ENCODE measurements at regions not wholly inside any gene's neighbourhood (a gene's known extent, or its start where the extent isn't known, plus 50 kb on each side); places are given as distances from the start of the nearest gene placed in this dataset.

GRCh38 chr17:79251824-79252223 is 177.2 kb downstream of the ENGASE start:
- TF ChIP-seq LEF1 (IDR thresholded peaks at IDR 0.05; ENCODE audit: borderline replicate concordance): no peak
- no peak for TF ChIP-seq FOXA1 (IDR thresholded peaks at IDR 0.05)
- no peak for TF ChIP-seq TARDBP (IDR thresholded peaks at IDR 0.05)
- no peak for TF ChIP-seq BHLHE40 (IDR thresholded peaks at IDR 0.05; ENCODE audit: borderline replicate concordance)
